KG1 (cell line): ENCODE measurements at regions not wholly inside any gene's neighbourhood (a gene's known extent, or its start where the extent isn't known, plus 50 kb on each side); places are given as distances from the start of the nearest gene placed in this dataset.

ENCODE experiments used
- DNase-seq: peaks from one replicate; lab custom pipeline; 2025; lab: John Stamatoyannopoulos, UW

DNA sequence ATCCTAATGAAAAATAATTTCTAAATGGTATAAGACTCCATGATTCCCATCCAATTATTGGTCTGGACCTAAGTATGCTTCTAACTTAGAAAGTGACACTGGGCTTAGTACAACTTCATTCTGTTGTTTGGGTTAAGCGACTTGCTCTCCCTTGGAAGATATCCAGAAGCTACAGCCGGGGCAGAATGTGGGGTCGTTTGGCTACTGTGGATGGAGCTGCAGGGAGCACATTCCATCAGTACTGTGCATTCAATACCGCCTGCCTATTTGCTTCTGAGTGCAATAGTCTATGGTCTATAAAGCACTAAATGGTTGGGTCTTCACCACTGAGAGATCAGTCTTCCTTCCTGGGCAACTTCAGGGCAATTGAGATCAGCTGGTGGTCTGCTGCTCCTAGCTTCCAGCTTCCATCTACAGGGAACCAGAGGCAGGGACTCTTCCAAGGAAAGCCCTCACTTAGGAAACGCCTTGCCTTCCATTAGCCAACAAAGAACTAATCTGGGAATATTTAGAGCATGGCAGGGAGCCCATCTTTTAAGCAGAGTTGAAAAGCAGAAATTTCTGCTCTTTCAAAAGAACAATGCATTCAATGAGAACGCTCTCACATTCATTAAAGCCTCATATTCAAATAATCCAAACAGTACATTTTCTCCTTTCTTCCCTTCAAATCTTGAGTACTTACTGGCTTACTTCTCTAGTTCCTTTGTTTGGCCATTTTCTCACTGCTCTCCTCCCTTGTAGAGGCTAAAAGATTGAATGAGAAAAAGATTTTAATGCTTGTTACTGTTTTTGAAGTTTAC is 1049.9 kb upstream of the TENM3 start:
- no peak for DNase-seq

GRCh38 chr4:181194096-181194495 is 1049.1 kb upstream of the TENM3 start:
- no peak for DNase-seq

DNA sequence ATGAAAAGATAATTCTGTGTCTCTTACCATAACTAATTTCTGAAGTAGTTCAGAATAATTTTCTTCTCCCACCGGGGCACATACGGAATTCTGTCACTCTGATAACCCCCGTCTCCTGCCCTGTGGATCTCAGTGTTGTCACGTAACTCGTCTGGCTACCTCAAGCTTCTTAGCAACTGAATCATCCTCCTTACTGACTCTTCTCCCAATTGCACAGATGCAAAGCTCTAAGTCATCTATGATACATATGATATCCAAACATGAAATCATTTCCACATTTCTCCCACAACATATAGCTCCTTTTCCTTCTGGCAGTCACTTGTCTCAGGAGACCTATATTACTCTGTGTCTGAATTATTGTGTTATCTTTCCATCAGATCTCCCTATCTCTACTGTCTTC is 1043.1 kb upstream of the TENM3 start:
- no peak for DNase-seq

- no peak for DNase-seq
Observed at GRCh38 chr4:181202240-181202639, 1041.0 kb upstream of the TENM3 start.

- DNase-seq, result no peak
Observed at GRCh38 chr4:181204109-181204508, 1039.1 kb upstream of the TENM3 start.

GRCh38 chr4:181213551-181213950 is 1029.7 kb upstream of the TENM3 start:
- DNase-seq, result no peak

DNA sequence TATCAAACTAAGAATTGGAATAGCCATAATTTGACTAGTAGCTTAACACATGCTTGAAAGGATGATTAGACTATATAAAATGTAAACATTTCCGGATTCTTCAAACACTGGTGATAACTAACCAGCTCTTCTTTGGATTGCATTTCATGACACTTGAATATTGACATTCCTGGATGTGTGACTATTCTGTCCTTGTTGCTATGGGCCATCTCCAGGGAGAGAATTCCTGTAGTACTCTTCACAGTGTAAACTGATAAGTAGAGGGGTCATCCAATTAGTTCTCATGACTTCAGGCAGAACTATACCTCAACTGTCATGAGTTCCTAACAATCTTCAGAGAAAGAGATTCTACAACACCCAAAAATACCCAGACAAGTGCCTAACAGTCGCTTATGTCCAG is 1026.7 kb upstream of the TENM3 start:
- DNase-seq, result no peak

DNA sequence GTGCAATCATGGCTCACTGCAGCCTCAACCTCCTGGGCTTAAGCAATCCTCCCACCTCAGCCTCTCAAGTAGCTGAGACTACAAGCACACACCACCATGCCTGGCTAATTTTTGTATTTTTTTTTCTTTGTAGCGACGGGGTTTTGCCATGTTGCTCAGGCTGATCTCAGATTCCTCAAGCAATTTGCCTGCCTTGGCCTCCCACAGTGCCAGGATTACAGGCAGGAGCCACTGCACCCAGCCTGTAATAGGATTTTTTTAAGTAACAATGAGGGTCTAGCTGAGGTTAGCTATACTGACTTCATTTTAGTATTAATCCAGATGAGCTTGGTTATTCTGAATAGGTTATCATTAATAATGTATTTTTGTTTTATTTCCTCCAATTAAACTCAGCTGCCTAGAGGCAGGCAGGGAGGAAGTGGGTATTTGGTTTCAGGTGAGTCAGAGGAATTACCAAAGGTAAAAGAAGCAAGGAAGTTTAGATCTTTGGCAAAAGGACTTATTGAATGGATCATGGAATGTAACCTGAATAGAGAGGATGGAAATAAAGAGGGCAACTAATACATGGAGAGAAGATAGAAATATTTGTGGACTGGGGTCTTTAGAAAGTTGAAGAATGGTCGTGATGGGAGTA is 1023.3 kb upstream of the TENM3 start:
- no peak for DNase-seq

DNA sequence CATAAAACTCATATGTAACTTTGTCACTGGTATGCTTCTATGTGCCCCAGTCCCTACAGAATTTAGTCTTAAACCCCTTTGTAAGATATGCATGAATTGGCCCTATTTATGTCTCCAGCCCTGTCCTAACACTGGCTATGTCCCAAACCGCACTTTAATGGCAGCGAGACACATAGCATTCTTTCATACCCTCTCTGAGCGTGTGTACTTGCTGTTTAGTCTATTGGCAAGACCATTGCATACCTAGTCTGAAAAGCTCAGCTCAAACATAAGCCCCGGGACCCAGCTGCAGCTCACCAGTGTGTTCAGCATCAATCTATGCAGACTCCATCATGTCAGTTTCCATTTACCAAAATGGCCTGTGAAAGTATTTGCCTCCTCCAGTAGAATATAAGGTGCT is 1018.4 kb upstream of the TENM3 start:
- no peak for DNase-seq

DNA sequence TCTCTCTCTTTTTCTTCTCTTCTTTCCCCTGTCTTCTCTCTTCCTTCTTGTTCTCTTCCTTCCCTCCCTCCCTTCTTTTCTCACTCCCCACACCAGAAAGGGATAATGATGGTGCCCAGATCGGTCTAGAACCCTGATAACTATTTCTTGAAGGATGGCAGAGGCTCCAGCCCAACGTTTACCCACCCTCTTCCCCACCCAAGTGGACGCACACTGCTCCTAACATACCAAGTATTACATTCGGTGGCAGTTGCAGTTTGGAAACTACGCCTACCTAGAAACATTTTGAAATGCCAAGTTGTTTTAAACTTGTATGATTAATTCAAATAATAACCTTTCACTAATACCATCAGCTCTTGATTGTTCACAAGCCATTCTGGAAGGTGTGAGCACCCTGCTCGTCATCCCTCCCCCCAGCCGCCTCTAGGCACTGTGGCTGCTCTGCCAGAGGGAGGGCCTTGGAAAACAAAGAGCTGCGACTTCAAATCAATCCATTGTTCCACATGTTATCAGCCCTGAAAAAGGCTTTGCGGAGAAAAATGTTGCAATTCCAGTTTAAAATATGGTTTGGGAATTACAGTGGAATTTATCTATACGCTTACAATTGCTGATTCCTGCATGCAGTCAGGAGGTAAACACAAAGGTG is 1017.5 kb upstream of the TENM3 start:
- no peak for DNase-seq

DNA sequence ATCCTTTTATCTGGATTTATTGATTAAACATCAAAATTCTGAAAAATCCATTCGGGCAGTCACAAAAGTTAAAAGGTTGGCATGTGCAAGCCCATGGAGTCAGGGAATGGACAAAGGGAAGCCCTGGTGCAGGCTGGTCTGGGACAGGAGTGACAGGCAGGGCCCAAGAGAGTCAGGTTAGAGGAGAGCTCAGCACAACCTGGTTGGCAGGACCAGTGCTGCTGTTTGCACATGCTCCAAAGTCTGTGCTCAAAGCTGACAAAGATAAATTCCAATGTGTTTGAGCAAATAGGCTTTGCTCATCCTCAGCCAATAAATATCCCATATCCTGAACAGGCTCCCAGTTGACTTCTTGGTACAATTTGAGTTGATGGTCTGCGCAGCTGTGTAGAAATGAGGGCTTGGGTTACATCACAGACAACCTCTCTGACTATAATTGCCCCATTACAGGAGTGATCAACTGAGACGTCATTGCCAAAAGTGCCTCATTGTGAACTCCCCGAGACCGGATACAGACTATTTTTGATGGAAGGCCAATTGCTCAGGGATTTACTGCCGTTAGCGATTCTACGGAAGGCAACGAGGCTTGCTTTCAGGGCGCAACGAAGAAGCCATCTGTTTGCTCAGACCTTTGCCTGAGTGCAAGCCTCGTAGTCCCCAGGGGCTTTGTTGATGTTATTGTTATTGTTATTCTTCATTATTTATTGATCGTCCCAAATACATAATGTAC is 1008.1 kb upstream of the TENM3 start:
- DNase-seq, result no peak

DNA sequence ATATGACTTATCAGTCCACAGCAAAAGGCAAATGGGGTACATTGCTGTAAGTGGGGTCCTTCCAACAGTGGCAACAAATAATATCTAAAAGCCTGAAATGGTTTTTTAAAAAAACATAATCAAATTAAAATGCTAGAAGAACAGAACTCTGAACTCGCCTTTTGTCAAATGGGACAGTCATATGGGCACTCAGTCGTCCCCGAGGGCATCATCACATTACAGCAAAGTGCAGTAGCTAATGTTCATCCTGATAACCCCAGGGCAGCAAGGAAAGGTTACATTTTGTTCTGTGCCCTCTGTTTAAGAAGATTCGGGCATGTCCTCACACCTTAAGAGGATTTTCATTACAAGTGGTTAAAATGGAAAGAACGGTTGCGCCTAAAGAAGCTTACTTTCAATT is 997.9 kb upstream of the TENM3 start:
- no peak for DNase-seq

GRCh38 chr4:181249031-181249430 is 994.2 kb upstream of the TENM3 start:
- no peak for DNase-seq

- DNase-seq, result no peak
Observed at GRCh38 chr4:181254771-181255170, 988.4 kb upstream of the TENM3 start.

DNA sequence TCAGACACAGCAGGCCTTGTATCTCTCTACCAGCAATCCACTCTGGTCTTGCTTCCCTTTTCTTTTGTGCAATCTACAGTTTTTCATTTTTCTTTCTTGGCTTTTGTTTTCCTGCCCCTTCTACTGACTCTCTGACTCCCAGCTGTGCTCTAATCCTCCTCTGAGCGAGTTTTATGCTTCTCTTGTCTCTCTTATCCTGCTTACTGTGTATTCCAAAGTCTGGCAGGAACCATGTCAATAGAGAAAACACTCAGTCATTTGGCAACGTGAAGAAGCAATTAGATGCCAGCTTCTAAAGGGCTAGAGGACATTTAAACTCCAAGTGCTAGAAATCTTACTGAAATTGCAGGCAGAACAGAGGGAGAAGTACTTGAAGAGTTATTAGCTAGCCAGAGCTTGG is 984.6 kb upstream of the TENM3 start:
- no peak for DNase-seq

DNA sequence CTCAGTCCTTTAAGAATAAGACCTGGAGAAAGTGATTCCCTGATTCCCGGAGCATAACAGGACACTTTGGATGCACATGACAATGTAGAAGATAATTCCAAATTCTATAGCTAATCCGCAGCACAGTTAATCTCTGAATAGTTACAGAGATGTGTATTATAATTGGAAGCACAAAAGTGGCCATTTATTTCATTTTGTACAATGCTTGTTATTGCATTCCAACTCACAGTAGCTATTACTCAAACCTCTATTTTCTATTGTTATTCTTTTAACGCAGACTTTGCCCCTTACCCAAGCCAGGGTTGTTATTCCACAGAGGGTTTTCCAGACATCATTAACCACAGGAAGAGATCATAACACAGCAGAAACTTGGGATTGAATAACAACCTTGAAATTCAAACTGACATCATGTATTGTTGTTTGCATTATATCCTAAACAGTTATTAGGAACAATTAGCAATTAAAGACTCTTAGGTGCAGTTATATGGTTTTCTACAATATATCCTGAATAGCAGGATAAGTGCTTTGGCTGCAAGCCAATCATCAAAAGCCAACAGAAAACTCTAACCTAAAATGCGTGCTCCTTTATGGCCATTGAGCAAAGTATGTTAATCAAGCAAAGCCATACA is 984.0 kb upstream of the TENM3 start:
- DNase-seq, result no peak

GRCh38 chr4:181261279-181261678 is 981.9 kb upstream of the TENM3 start:
- no peak for DNase-seq

DNA sequence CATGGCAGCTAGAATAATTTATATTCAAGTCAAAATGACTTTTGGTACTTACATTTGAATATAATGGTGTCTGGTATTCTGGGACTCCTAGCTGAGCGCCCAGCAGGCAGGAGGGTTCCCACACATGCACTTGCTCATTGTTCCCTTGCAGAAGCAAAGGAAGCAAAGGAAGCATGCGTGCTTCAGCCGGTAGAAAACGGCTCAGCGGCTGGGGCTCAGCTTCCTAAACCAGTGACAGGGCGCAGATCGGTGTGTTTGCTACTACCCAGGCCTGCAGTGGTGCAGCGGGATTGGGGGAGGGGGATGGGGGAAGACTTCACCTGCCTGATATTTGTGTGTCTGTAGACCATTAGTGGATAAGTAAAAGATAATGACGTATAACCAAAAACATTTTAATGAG is 978.3 kb upstream of the TENM3 start:
- no peak for DNase-seq

GRCh38 chr4:181265370-181265769 is 977.8 kb upstream of the TENM3 start:
- no peak for DNase-seq

DNA sequence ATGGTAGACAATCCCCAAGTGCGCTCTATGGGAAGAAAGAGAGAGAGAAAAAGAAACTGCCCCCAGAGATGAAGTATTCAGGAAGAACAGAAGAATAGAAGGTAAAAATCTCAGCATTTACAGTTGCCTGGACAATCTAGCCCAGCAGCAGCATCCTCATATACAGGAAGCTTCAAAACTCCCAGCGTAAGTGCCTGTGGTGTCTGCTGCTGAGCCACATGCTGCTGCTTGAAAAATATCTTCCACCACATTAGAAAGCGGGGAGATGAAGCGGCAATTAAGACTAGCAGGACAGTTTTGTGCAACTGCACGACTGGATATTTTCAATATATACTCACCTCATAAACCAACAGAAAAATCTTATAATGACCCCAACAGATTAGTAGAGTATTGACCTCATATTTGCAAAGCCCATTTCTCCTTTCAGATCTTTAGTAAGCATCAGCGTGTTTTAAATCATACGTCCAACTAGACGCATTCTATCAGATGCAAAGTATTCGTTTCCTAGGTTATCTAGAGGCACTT is 972.0 kb upstream of the TENM3 start:
- no peak for DNase-seq

DNA sequence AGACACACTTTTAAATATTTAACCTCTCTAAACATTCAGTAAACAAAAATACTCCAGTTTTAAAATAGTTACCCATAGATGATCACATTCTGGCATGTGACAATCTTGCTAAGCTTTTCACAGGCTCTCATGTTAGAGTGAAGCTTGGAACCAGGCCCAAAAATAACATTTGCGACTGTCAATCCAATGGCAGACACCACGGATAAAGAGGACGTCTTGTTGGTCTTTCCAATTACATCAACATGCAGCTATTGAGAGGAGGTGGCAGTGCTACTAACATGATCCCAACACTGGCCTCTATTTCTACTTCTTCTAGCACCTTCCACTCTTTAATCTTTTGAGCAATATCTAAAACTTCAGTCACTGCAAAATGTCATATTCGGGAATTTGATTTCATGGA is 970.8 kb upstream of the TENM3 start:
- no peak for DNase-seq

DNA sequence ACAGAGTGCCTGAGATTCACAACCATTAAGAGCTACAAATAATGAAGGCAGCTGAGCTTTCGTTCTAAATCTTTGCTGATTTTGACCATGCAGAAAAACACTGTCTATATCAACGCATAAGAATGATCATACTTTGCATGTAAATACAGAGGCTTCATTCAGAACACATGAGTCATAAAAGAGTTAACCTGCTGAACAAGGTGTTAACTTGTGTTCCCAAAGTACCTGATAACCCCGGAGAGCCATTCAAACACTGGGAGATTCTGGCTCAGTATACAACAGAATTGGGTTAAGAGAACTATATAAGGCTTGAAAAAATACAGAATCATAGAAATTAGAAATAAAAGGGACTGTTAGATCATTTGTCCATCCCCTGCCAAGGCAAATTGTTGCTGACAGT is 964.3 kb upstream of the TENM3 start:
- no peak for DNase-seq
